Neural cell (in vitro differentiated cells): ENCODE measurements at regions not wholly inside any gene's neighbourhood (a gene's known extent, or its start where the extent isn't known, plus 50 kb on each side); places are given as distances from the start of the nearest gene placed in this dataset.

Experiments used
- H2AFZ ChIP-seq: fragments of 200-600, 300-800 bp; sonication (generic), shearing (Covaris generic); 2 replicates; pipeline ENCODE4 v1.6.0; 2014; ENCODE audit warnings: low read depth, mild to moderate bottlenecking, antibody characterized with exemption, low read length, moderate library complexity
- H3F3A ChIP-seq: fragments of 200-600 bp; shearing (Covaris generic); 2 replicates; pipeline ENCODE4 v1.6.1; 2016; ENCODE audit warnings: mild to moderate bottlenecking, moderate library complexity, mixed read lengths, antibody characterized with exemption, low read length; ENCODE audit not compliant: insufficient read depth, poor library complexity, severe bottlenecking
- H3K27ac ChIP-seq: fragments of 200-600, 300-800 bp; sonication (generic), shearing (Covaris generic); 2 replicates; pipeline ENCODE4 v1.5.1; 2014; ENCODE audit warnings: mild to moderate bottlenecking, low read length, moderate library complexity
- H3K27me3 ChIP-seq: fragments of 300-800, 200-600 bp; sonication (generic), shearing (Covaris generic); 2 replicates; pipeline ENCODE4 v1.6.0; 2014; ENCODE audit warnings: mild to moderate bottlenecking, low read depth, low read length, moderate library complexity; ENCODE audit not compliant: insufficient read depth
- H3K36me3 ChIP-seq: fragments of 300-800, 200-600 bp; sonication (generic), shearing (Covaris generic); 2 replicates; pipeline ENCODE4 v1.5.1; 2014; ENCODE audit warnings: mild to moderate bottlenecking, antibody characterized with exemption, low read length, moderate library complexity; ENCODE audit not compliant: insufficient read depth
- H3K4me2 ChIP-seq: fragments of 300-800, 200-600 bp; sonication (generic), shearing (Covaris generic); 2 replicates; pipeline ENCODE4 v1.6.0; 2014; ENCODE audit warnings: mild to moderate bottlenecking, low read length
- H3K4me3 ChIP-seq: fragments of 300-800, 200-600 bp; sonication (generic), shearing (Covaris generic); 2 replicates; pipeline ENCODE4 v1.5.1; 2014; ENCODE audit warnings: mild to moderate bottlenecking, low read length, moderate library complexity
- H3K79me2 ChIP-seq: fragments of 200-600 bp; shearing (Covaris generic); replicated peaks from 2 replicates; pipeline ENCODE4 v1.6.0; 2014; ENCODE audit warnings: mild to moderate bottlenecking, low read length, moderate library complexity; ENCODE audit not compliant: insufficient read depth
- H3K9ac ChIP-seq: fragments of 300-800, 200-600 bp; sonication (generic), shearing (Covaris generic); 2 replicates; pipeline ENCODE4 v1.6.1; 2016; ENCODE audit warnings: mild to moderate bottlenecking, low read length, mixed read lengths
- H3K9me2 ChIP-seq: fragments of 200-600 bp; shearing (Covaris generic); 2 replicates; pipeline ENCODE4 v1.6.1; 2016; ENCODE audit warnings: mild to moderate bottlenecking, low read length, mixed read lengths; ENCODE audit not compliant: insufficient read depth
- H3K9me3 ChIP-seq: fragments of 200-600, 300-800 bp; sonication (generic), shearing (Covaris generic); 2 replicates; pipeline ENCODE4 v1.6.1; 2016; ENCODE audit warnings: mild to moderate bottlenecking, mixed run types, low read length, moderate library complexity, mixed read lengths
- H4K20me1 ChIP-seq: fragments of 200-600 bp; shearing (Covaris generic); 2 replicates; pipeline ENCODE4 v1.6.1; 2016; ENCODE audit warnings: mild to moderate bottlenecking, mixed run types; ENCODE audit not compliant: insufficient read depth
- CTCF ChIP-seq: fragments of 450-650 bp; IDR thresholded peaks from 2 replicates; pipeline ENCODE4 v1.5.1; 2014; ENCODE audit warnings: antibody characterized with exemption, mild to moderate bottlenecking, moderate library complexity; ENCODE audit not compliant: poor library complexity, severe bottlenecking
- EP300 ChIP-seq: fragments of 450-650 bp; conservative IDR thresholded peaks from 2 replicates; pipeline ENCODE4 v1.6.1; 2014; ENCODE audit warnings: antibody characterized with exemption, mild to moderate bottlenecking, moderate library complexity; ENCODE audit not compliant: poor library complexity, severe bottlenecking
- EZH2 ChIP-seq: fragments of 200-600, 300-800 bp; shearing (Covaris generic), sonication (generic); IDR thresholded peaks from 2 replicates; pipeline ENCODE4 v1.6.1; 2014; ENCODE audit warnings: antibody characterized with exemption, low read length, borderline replicate concordance, mild to moderate bottlenecking; ENCODE audit not compliant: insufficient read depth, poor library complexity, severe bottlenecking
- MXI1 ChIP-seq: fragments of 450-650 bp; conservative IDR thresholded peaks from 2 replicates; pipeline ENCODE4 v1.6.1; 2014; ENCODE audit warnings: antibody characterized with exemption, mild to moderate bottlenecking; ENCODE audit not compliant: poor library complexity, severe bottlenecking
- POLR2AphosphoS5 ChIP-seq: IDR thresholded peaks from 2 replicates; pipeline ENCODE4 v1.6.1; 2012
- RAD21 ChIP-seq: fragments of 450-650 bp; conservative IDR thresholded peaks from 2 replicates; pipeline ENCODE4 v1.6.1; 2014; ENCODE audit warnings: antibody characterized with exemption, mild to moderate bottlenecking, moderate library complexity
- SMC3 ChIP-seq: fragments of 450-650 bp; conservative IDR thresholded peaks from 2 replicates; pipeline ENCODE4 v1.6.1; 2014; ENCODE audit warnings: antibody characterized with exemption, mild to moderate bottlenecking, moderate library complexity; ENCODE audit not compliant: poor library complexity
- TAF1 ChIP-seq: IDR thresholded peaks from 2 replicates; pipeline ENCODE4 v1.6.1; 2012; ENCODE audit warnings: low read depth
- TF ChIP-seq, protein P1 (sequence below): IDR thresholded peaks from 2 replicates; pipeline ENCODE4 v1.6.1; 2012; ENCODE audit warnings: borderline replicate concordance

- Histone ChIP-seq H4K20me1 (no peaks in the 10 kb centered on the region), H2AFZ (no peak overlapping the region), H3K9me2 (no peaks in the 10 kb centered on the region), H3K27ac (no peak overlapping the region), H3K79me2 (no peaks in the 10 kb centered on the region), H3K27me3 (no peaks in the 10 kb centered on the region), H3K36me3 (no peaks in the 10 kb centered on the region), H3K4me3 (no peak overlapping the region), H3K9me3 (no peaks in the 10 kb centered on the region), H3K9ac (no peak overlapping the region), H3F3A (peaks cover 3% of the 10 kb centered on the region), H3K4me2 (no peak overlapping the region)
- no peak for TF ChIP-seq TAF1
- no peak for TF ChIP-seq POLR2AphosphoS5
- TF ChIP-seq, protein P1, sequence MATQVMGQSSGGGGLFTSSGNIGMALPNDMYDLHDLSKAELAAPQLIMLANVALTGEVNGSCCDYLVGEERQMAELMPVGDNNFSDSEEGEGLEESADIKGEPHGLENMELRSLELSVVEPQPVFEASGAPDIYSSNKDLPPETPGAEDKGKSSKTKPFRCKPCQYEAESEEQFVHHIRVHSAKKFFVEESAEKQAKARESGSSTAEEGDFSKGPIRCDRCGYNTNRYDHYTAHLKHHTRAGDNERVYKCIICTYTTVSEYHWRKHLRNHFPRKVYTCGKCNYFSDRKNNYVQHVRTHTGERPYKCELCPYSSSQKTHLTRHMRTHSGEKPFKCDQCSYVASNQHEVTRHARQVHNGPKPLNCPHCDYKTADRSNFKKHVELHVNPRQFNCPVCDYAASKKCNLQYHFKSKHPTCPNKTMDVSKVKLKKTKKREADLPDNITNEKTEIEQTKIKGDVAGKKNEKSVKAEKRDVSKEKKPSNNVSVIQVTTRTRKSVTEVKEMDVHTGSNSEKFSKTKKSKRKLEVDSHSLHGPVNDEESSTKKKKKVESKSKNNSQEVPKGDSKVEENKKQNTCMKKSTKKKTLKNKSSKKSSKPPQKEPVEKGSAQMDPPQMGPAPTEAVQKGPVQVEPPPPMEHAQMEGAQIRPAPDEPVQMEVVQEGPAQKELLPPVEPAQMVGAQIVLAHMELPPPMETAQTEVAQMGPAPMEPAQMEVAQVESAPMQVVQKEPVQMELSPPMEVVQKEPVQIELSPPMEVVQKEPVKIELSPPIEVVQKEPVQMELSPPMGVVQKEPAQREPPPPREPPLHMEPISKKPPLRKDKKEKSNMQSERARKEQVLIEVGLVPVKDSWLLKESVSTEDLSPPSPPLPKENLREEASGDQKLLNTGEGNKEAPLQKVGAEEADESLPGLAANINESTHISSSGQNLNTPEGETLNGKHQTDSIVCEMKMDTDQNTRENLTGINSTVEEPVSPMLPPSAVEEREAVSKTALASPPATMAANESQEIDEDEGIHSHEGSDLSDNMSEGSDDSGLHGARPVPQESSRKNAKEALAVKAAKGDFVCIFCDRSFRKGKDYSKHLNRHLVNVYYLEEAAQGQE, result no peak
- TF ChIP-seq EZH2, result no peak
- no peak for TF ChIP-seq RAD21
- TF ChIP-seq EP300, result no peak
- no peak for TF ChIP-seq SMC3
- no peak for TF ChIP-seq CTCF
- TF ChIP-seq MXI1, result no peak
Observed at GRCh38 chr4:79645942-79646341, 237.9 kb upstream of the GK2 start.

GRCh38 chr4:79638735-79639134 lies 230.7 kb upstream of the GK2 start:
- Histone ChIP-seq H3K79me2 (no peaks in the 10 kb centered on the region), H3K27ac (no peak overlapping the region)

More at GRCh38 chr4:79638735-79639134, 230.7 kb upstream of the GK2 start:
- Histone ChIP-seq H2AFZ (no peak overlapping the region), H3K9ac (no peak overlapping the region), H3F3A (no peaks in the 10 kb centered on the region), H3K9me2 (no peaks in the 10 kb centered on the region), H4K20me1 (no peaks in the 10 kb centered on the region), H3K36me3 (no peaks in the 10 kb centered on the region), H3K9me3 (no peaks in the 10 kb centered on the region), H3K4me3 (no peak overlapping the region), H3K27me3 (no peaks in the 10 kb centered on the region), H3K4me2 (no peak overlapping the region)
- TF ChIP-seq, protein P1, result no peak
- TF ChIP-seq MXI1, result no peak
